Esophagus squamous epithelium (tissue), 4 donors: ENCODE measurements at regions not wholly inside any gene's neighbourhood (a gene's known extent, or its start where the extent isn't known, plus 50 kb on each side); places are given as distances from the start of the nearest gene placed in this dataset.
A peak's percentile ranks its signal among the peaks of the same experiment; 100 is the strongest.

ENCODE experiments used
- CTCF ChIP-seq, 6 experiments: fragments of 450-650 bp in 4 of 6; fragments of 200-600 bp in 2 of 6; sonication (generic) in 2 of 6; IDR thresholded peaks; one replicate each; pipeline ENCODE4 v1.5.1; 2016 to 2019; ENCODE audit warnings: antibody characterized with exemption in 6 of 6, mild to moderate bottlenecking in 4 of 6, moderate library complexity in 4 of 6
- POLR2A ChIP-seq, 4 donors: fragments of 450-650 bp; IDR thresholded peaks; one replicate each; pipeline ENCODE4 v1.6.1; 2017; ENCODE audit warnings: antibody characterized with exemption in 4 of 4, mild to moderate bottlenecking in 4 of 4, moderate library complexity in 3 of 4

DNA sequence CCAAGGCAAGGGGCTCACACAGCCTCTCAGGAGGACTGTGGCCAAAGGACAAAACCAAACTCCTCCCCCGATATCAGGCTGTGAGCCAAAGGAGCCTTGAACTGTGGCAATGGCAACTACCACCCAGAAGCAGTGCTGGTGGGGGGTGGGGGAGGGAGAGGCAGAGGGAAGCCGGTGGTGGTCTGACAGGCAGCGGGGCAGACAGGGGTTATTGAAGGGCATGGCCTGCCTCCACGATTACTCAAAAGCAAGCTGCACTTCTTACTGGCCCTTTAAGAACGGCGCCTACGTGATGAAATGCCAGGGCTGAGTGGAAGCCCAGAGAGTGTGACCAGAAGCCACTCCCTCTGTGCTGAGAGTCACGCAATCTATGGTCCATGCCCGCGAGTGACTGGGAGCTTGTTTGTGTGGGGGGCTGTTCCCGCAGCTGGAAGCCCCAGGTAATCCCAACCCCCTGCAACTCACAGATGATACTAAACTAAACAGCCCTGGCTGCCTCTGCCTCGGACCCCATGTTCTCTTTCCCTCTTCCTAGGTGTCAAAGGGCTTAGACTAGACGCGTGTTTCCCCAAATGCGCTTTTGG lies 128.2 kb upstream of the CXCR4 start:
- TF ChIP-seq POLR2A (IDR thresholded peaks at IDR 0.05) (peak in 1 of 4 donors; percentile 31), CTCF (IDR thresholded peaks at IDR 0.05) (no peak)
